Liver (tissue), 7 donors: ENCODE measurements at regions not wholly inside any gene's neighbourhood (a gene's known extent, or its start where the extent isn't known, plus 50 kb on each side); places are given as distances from the start of the nearest gene placed in this dataset.

Experiments used
- DNase-seq: peaks from one replicate; pipeline ENCODE4 v3.0.0-alpha.2; 2017; ENCODE audit warnings: low spot score
- H3K27ac ChIP-seq, 2 donors: one replicate each; pipeline ENCODE4 v1.7.0; 2013; ENCODE audit warnings: inconsistent platforms in 2 of 2, low read length in 2 of 2, control low read depth in 1 of 2, low read depth in 1 of 2, mild to moderate bottlenecking in 1 of 2
- H3K27me3 ChIP-seq, 4 donors: one replicate each; pipeline versions ENCODE4 v1.6.1 to v1.7.0; 2013; ENCODE audit warnings: low read length in 3 of 4, inconsistent platforms in 1 of 4, mild to moderate bottlenecking in 1 of 4, moderate library complexity in 1 of 4; ENCODE audit not compliant: control insufficient read depth in 4 of 4, insufficient read depth in 4 of 4
- H3K36me3 ChIP-seq, 4 donors: one replicate each; pipeline versions ENCODE4 v1.6.1 to v1.7.0; 2013; ENCODE audit warnings: low read length in 3 of 4, mild to moderate bottlenecking in 3 of 4, low read depth in 1 of 4, moderate library complexity in 1 of 4; ENCODE audit not compliant: control insufficient read depth in 4 of 4, insufficient read depth in 3 of 4
- H3K4me1 ChIP-seq, 4 donors: one replicate each; pipeline versions ENCODE4 v1.6.1 to v1.7.0; 2013; ENCODE audit warnings: low read length in 3 of 4, mild to moderate bottlenecking in 3 of 4, moderate library complexity in 1 of 4; ENCODE audit not compliant: control insufficient read depth in 4 of 4, insufficient read depth in 4 of 4
- H3K4me3 ChIP-seq, 3 donors: one replicate each; pipeline versions ENCODE4 v1.6.1 to v1.7.0; 2013; ENCODE audit warnings: low read length in 3 of 3, control low read depth in 1 of 3, low read depth in 1 of 3, mild to moderate bottlenecking in 1 of 3
- H3K9ac ChIP-seq, 2 donors: one replicate each; pipeline ENCODE4 v1.7.0; 2013; ENCODE audit warnings: low read length in 2 of 2, mild to moderate bottlenecking in 2 of 2, moderate library complexity in 2 of 2, control low read depth in 1 of 2, low read depth in 1 of 2
- H3K9me3 ChIP-seq, 4 donors: one replicate each; pipeline versions ENCODE4 v1.6.1 to v1.7.0; 2013; ENCODE audit warnings: low read length in 3 of 4; ENCODE audit not compliant: control insufficient read depth in 4 of 4
- EGR1 ChIP-seq, 2 donors: IDR thresholded peaks; 2 replicates each; pipeline ENCODE4 v1.6.1; 2016 to 2018; ENCODE audit warnings: antibody characterized with exemption in 2 of 2, low read depth in 2 of 2
- FOXA2 ChIP-seq: IDR thresholded peaks from 2 replicates; pipeline ENCODE4 v1.6.1; 2016; ENCODE audit warnings: antibody characterized with exemption
- HNF4A ChIP-seq, 2 donors: conservative IDR thresholded peaks; 2 replicates each; pipeline ENCODE4 v1.6.1; 2016; ENCODE audit warnings: antibody characterized with exemption in 2 of 2, mild to moderate bottlenecking in 2 of 2
- HNF4G ChIP-seq: IDR thresholded peaks from 2 replicates; pipeline ENCODE4 v1.6.1; 2016; ENCODE audit warnings: antibody characterized with exemption
- MAX ChIP-seq: IDR thresholded peaks from 2 replicates; pipeline ENCODE4 v1.6.1; 2016; ENCODE audit warnings: antibody characterized with exemption
- NR2F2 ChIP-seq: IDR thresholded peaks from 2 replicates; pipeline ENCODE4 v1.6.1; 2016; ENCODE audit warnings: antibody characterized with exemption
- REST ChIP-seq: IDR thresholded peaks from 2 replicates; pipeline ENCODE4 v1.6.1; 2016; ENCODE audit warnings: antibody characterized with exemption, mild to moderate bottlenecking
- RXRA ChIP-seq, 2 donors: IDR thresholded peaks; 2 replicates each; pipeline ENCODE4 v1.6.1; 2017 to 2018; ENCODE audit warnings: antibody characterized with exemption in 2 of 2, mild to moderate bottlenecking in 1 of 2
- SP1 ChIP-seq: IDR thresholded peaks from 2 replicates; pipeline ENCODE4 v1.6.1; 2018; ENCODE audit warnings: antibody characterized with exemption, mild to moderate bottlenecking
- TAF1 ChIP-seq: conservative IDR thresholded peaks from 2 replicates; pipeline ENCODE4 v1.6.1; 2016; ENCODE audit warnings: antibody characterized with exemption, mild to moderate bottlenecking
- YY1 ChIP-seq: IDR thresholded peaks from 2 replicates; pipeline ENCODE4 v1.6.1; 2016; ENCODE audit warnings: antibody characterized with exemption, mild to moderate bottlenecking
- TF ChIP-seq, protein P1 (sequence below): fragments of 150-350 bp; IDR thresholded peaks from 2 replicates; pipeline ENCODE4 v1.5.1; 2017; ENCODE audit warnings: improper control_type of control experiment, low read depth, low read length; ENCODE audit not compliant: missing input control
- donor health status: healthy.
- donor health status: healthy.
- donor health status: healthy.
- donor health status: healthy.

DNA sequence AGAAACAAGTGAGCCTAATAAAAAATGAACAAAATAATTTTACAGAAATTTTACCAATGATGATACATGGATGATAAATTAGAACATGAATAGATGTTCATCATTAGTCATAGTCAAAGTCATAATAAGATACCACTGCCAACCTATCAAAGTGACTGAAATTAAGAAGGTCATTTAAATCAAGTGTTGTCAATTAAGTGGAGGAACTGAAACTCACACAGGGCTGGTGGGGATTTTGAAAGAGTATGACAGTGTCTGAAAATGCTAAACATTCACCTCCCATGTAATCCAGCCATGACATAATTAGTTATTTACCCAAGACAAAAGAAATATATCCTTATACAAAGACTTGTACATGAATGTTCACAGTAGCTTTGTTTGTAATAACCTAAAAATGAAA is 57.1 kb upstream of the DYNC1I1 start:
- TF ChIP-seq RXRA (IDR thresholded peaks at IDR 0.05) (no peak), REST (no peak), HNF4A (conservative IDR thresholded peaks at IDR 0.05) (no peak)
- TF ChIP-seq, protein P1, sequence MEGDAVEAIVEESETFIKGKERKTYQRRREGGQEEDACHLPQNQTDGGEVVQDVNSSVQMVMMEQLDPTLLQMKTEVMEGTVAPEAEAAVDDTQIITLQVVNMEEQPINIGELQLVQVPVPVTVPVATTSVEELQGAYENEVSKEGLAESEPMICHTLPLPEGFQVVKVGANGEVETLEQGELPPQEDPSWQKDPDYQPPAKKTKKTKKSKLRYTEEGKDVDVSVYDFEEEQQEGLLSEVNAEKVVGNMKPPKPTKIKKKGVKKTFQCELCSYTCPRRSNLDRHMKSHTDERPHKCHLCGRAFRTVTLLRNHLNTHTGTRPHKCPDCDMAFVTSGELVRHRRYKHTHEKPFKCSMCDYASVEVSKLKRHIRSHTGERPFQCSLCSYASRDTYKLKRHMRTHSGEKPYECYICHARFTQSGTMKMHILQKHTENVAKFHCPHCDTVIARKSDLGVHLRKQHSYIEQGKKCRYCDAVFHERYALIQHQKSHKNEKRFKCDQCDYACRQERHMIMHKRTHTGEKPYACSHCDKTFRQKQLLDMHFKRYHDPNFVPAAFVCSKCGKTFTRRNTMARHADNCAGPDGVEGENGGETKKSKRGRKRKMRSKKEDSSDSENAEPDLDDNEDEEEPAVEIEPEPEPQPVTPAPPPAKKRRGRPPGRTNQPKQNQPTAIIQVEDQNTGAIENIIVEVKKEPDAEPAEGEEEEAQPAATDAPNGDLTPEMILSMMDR, result no peak
- no peaks in the 10 kb centered on the region for H3K36me3 ChIP-seq
- no peaks in the 10 kb centered on the region for H3K4me1 ChIP-seq
- H3K4me3 ChIP-seq, result no peak overlapping the region
- H3K9me3 ChIP-seq, result no peaks in the 10 kb centered on the region
- H3K9ac ChIP-seq, result no peak overlapping the region
- peaks cover 0 to 2% (median 1%) of the 10 kb centered on the region in 4 donors for H3K27me3 ChIP-seq
- DNase-seq, result no peak
- no peak overlapping the region for H3K27ac ChIP-seq

GRCh38 chr7:95710711-95711110 is 61.6 kb upstream of the DYNC1I1 start:
- Histone ChIP-seq H3K9ac (no peak overlapping the region), H3K9me3 (no peaks in the 10 kb centered on the region), H3K27me3 (peaks cover 0 to 2% (median 1%) of the 10 kb centered on the region in 4 donors), H3K27ac (no peak overlapping the region), H3K4me3 (no peak overlapping the region), H3K36me3 (no peaks in the 10 kb centered on the region), H3K4me1 (no peaks in the 10 kb centered on the region)
- TF ChIP-seq EGR1 (IDR thresholded peaks at IDR 0.05; ENCODE audit: low read depth in 2 of 2), result no peak
- TF ChIP-seq REST, result no peak
- no peak for TF ChIP-seq FOXA2
- no peak for TF ChIP-seq TAF1
- TF ChIP-seq, protein P1, result no peak
- TF ChIP-seq RXRA (IDR thresholded peaks at IDR 0.05), result no peak
- no peak for TF ChIP-seq SP1
- TF ChIP-seq HNF4G, result no peak
- TF ChIP-seq YY1, result no peak
- TF ChIP-seq MAX, result no peak
- no peak for TF ChIP-seq HNF4A (conservative IDR thresholded peaks at IDR 0.05)
- no peak for TF ChIP-seq NR2F2
- no peak for DNase-seq
